A549 (cell line): ENCODE measurements at regions not wholly inside any gene's neighbourhood (a gene's known extent, or its start where the extent isn't known, plus 50 kb on each side); places are given as distances from the start of the nearest gene placed in this dataset.

Experiments used
- BHLHE40 ChIP-seq: IDR thresholded peaks from 2 replicates; pipeline ENCODE4 v1.6.1; 2012; ENCODE audit warnings: low read depth, low read length, inconsistent platforms
- CTCF ChIP-seq: fragments of >200 bp; sonication (Bioruptor Twin); formaldehyde crosslinking; IDR thresholded peaks from 3 replicates; pipeline ENCODE4 v1.5.1; 2016
- POLR2A ChIP-seq: IDR thresholded peaks from 2 replicates; pipeline ENCODE4 v1.6.1; 2012; ENCODE audit warnings: mild to moderate bottlenecking, low read length
- RFX5 ChIP-seq: fragments of 450-650 bp; IDR thresholded peaks from 2 replicates; pipeline ENCODE4 v1.7.1; 2014; ENCODE audit warnings: antibody characterized with exemption, mild to moderate bottlenecking, moderate library complexity

- no peak for TF ChIP-seq CTCF
- TF ChIP-seq POLR2A = no peak
- TF ChIP-seq BHLHE40 = no peak
- no peak for TF ChIP-seq RFX5
Observed at GRCh38 chr3:159634483-159634882, 354.2 kb upstream of the IL12A start.
